GM21576 (cell line): ENCODE measurements at regions not wholly inside any gene's neighbourhood (a gene's known extent, or its start where the extent isn't known, plus 50 kb on each side); places are given as distances from the start of the nearest gene placed in this dataset.
"Not testable (repeated sequence)": the region's sequence is repeated elsewhere in the genome, so short reads cannot be mapped to it uniquely, and the experiment has no call there.

ENCODE experiments used
- ATAC-seq: cut with Tn5 transposase; IDR thresholded peaks from one replicate; pipeline ENCODE4 v1.9.1; 2021; ENCODE audit warnings: mild to moderate bottlenecking, moderate library complexity; ENCODE audit not compliant: unreplicated experiment

DNA sequence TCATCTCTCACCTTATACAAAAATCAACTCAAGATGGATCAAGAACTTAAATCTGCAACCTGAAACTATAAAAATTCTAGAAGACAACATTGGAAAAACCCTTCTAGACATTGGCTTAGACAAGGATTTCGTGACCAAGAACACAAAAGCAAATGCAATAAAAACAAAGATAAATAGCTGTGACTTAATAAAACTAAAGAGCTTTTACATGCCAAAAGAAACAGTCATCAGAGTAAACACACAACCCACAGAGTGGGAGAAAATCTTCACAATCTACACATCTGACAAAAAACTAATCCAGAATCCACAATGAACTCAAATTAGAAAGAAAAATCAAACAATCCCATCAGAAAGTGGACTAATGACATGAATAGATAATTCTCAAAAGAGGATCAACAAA, 532.4 kb downstream of the KIF20B start:
- ATAC-seq = not testable (repeated sequence)

DNA sequence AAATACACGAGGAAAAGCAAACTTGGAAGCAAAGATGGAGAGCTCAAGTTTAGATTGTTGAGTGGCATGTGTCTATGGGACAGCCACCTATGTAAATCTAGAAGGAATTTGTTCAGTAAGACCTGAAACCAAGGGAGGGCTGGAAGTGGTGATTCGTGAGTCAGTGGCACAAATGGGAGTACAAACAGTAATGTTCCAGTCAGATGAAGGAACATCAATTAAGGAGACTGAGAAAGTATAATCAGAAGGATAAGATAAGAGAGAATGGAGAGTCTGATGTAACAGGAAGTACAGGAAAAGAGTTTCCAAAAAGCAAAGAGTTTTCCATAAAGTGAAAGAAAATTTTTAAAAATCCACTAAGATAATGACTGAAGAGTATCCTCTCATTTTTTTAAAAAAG, 544.2 kb downstream of the KIF20B start:
- no peak for ATAC-seq

DNA sequence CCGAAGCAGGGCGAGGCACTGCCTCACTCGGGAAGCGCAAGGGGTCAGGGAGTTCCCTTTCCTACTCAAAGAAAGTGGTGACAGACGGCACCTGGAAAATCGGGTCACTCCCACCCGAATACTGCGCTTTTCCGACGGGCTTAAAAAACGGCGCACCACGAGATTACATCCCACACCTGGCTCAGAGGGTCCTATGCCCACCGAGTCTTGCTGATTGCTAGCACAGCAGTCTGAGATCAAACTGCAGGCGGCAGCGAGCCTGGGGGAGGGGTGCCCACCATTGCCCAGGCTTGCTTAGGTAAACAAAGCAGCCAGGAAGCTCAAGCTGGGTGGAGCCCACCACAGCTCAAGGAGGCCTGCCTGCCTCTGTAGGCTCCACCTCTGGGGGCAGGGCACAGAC, 549.4 kb downstream of the KIF20B start:
- not testable (repeated sequence) for ATAC-seq

DNA sequence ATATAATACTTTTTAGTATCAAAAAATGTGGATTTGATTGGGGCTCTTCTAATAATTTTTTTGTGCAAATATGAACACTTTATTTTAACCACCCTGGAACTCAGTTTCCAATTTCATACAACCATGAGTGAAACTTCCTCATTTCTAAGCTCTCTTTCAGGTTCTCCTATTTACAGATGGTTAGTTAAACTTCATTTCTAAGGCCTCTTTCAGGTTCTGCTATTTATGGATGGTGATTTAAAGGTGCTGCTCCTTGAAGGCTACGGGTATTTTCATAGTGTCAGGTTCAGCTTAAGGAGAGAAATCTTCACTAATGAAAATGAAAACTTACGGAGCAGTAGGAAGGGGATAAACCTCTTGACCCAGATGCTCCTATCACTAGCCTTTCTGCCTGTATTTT, 568.3 kb downstream of the KIF20B start:
- no peak for ATAC-seq

DNA sequence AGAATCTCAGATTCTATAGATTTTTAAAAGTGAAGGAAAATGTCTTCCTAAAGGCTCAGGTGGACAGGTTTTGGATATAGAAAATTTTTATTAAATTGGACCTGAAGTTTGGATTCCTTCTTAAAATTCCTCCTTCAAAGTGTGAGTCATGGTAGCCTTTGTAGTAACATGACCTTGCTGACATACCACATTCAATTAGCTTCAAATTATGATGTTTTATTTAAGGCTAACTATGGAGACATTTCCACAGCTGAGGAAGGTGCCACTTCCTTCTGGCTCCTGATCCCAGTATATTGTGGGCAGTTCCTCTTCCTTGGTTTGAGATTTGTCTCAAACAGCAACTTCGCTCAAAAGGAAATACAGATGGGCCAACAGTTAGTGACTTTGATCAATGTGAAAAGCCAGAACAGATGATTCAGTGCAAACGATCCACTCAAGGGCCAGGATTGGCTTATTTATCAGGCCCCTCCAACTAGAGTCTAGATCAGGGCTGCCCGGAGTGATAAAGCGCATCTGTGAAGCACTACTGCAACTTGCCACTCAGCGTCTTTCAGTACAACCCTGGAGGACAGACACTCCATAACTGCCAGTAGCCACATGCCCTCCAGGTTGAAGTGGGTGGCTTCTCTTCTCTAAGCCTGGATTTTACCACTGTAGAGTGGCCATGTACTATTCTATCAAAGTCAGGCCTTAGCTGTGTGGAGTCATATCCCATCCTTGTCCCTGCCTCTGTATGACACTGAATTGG, 573.5 kb downstream of the KIF20B start:
- no peak for ATAC-seq

DNA sequence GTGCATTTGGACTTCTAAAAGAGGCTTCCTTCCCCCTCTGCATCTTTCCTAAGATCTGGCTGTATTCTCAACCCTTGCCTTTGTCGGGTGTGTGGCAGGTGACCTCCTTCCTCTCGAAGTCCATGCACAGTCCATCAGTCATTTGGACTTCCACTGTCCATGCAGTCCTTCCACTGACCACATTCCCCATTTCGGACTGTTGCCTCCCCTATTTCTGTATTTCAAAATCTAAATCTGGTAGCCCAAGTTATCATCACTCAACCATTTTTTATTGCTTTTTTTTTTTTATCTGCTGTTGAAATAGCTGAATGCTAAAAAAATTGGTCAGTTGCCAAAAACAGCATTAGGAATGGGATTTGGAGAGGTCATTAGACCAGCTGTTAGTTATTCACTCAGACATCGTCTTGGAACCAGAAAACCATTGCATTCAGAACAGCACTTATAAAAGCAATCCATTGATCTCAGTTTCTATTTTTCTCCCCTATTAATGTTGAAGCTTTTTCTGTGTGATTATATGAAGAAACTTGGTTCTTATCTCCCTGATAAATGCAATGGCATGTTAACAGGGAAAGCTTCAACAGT, 575.6 kb downstream of the KIF20B start:
- no peak for ATAC-seq

DNA sequence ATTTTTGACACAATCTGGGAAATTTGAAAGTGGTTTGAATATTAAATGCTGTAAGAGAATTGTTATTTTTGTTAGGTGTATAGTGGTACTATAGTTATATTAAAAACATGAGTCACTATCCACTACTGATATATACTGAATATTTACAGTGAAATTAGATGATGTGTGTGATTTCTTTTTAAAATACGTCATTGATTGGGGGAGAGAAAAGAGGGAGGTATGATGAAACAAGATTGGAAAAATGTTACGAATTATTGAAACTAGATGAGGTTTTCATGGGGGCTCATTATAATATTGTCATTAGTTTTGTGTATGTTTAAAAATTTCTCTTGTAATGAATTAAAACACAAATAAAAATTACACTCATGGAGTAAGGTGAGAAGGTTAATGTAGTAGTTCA, 571.4 kb downstream of the HTR7 start:
- ATAC-seq = no peak

DNA sequence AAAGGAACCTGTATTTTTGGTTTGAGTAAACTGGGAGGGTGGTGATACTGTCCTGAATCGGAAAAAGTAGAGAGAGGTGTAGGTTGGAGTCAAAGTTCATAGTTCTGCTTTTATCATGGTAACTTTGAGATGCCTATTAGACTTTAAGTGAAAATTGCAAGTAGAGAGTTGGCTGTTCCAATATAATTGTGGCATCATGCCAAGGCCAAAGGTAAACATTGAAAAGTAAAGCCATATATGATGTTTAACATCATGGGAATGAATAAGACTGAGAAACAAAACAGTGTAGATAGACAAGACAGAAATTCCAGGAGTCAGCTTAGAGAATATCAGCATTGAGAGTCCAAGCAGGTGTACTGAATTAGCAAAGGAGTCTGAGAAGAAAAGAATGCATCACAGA, 570.9 kb downstream of the HTR7 start:
- ATAC-seq = no peak

DNA sequence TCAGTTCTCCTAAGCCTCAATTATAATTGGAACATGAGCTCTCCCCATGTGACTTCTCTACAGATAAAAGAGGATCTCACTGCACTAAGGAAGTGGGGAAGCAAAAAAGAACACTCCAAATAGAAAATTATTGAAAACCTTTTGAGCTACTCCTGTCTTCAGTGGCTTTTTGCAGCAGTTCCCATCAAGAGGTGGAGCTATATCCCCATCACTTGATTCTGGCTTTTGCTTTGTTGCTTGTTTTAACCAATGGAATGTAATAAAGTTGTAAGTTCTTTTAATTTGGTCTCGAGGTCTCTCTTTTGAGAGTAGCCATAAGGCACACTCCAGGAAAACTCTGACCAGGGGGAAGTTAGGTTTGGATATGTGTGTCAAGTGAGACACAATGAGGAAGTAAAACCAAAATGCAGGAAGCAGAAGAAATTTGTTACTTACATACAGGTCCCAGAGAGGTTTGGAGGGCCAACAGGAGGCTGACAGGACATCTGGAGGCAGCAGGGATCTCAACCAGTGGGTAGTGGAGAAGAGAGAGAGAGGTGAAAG, 569.4 kb downstream of the HTR7 start:
- no peak for ATAC-seq

DNA sequence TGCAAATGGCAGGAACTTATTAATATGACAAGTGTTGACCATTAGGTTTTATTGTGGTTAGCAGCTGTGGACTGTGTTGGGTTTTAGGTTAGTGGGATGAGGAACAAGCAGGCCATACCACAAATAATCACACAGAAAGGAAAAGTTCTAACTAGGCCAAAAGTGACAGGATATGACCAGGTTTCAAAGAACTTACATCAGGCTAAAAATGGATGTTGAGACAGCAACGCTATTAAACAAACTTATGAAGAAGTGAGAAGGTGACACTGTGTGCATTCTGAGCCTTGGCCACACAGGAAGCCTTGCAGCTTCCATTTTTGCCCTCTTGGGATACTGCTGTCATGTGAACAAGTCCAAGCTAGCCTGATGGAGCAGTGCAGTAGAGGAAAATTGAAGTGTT, 568.8 kb downstream of the HTR7 start:
- no peak for ATAC-seq

DNA sequence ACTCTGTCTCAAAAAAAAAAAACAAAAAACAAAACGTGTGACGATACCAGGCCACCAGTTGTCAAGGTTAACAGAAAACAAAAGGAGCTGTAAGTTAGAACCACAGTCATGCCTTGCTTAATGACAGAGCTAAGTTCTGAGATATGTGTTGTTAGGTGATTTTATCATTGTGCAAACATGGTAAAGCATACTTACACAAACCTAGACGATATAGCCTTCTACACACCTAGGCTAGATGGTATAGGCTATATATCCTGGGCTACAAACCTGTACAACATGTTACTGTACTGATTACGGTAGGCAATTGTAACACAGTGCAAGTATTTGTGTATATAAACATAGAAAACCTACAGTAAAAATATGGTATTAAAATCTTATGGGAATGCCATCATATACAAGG, 564.2 kb downstream of the HTR7 start:
- ATAC-seq = no peak

DNA sequence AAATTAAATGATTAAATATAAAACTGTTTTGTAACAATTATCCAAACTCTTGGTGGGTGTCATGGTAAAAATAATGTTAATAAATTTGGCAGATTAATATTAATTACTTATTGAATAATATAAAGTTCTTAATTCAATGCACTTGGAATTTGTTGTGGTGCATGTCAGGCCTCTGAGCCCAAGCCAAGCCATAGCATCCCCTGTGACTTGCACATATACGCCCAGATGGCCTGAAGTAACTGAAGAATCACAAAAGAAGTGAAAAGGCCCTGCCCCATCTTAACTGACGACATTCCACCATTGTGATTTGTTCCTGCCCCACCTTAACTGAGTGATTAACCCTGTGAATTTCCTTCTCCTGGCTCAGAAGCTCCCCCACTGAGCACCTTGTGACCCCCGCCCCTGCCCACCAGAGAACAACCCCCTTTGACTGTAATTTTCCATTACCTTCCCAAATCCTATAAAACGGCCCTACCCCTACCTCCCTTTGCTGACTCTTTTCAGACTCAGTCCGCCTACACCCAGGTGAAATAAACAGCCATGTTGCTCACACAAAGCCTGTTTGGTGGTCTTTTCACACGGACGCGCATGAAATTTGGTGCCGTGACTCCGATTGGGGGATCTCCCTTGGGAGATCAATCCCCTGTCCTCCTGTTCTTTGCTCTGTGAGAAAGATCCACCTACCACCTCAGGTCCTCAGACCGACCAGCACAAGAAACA, 562.9 kb downstream of the HTR7 start:
- ATAC-seq = not testable (repeated sequence)

DNA sequence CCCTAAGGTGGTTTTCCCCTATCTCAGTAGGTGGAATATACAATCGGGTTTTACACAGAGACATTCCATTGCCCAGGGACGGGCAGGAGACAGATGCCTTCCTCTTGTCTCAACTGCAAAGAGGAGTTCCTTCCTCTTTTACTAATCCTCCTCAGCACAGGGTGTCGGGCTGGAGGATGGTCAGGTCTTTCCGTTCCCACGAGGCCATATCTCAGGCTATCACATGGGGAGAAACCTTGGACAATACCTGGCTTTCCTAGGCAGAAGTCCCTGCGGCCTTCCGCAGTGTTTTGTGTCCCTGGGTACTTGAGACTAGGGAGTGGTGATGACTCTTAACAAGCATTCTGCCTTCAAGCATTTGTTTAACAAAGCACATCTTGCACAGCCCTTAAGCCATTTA, 555.8 kb downstream of the HTR7 start:
- ATAC-seq = not testable (repeated sequence)

DNA sequence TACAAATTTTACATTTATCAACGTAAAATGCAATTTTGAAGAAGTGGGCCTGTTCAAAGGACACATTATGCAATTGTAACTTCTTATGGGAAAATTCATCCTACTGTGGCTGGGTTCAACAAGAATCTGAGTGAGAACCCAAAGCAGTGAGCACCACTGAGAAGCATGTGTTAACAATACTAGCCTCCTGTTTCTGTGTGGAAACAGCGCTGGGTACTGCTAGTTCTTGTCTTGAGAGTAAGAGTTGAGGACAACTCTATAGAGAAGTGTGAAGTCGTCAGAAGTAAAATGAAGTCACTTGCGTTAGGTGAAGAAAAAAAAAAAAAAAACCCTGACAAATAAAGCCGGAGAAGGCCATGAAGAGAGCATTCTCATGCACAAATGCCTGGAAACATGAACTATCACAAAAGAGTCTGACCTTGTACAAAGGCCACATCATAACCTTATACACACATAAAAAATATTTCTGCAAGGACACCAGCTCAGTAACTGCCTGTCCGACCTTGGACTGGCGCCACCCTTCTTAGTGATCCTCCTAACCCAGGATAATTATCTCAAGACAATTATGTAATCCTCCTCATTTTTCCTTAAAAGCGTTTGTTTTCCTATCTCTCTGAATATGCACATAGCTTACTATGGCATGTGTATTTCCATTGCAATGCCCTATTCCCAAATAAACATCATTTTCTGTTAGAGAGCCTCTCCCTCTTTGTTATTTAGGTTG, 554.9 kb downstream of the HTR7 start:
- no peak for ATAC-seq

DNA sequence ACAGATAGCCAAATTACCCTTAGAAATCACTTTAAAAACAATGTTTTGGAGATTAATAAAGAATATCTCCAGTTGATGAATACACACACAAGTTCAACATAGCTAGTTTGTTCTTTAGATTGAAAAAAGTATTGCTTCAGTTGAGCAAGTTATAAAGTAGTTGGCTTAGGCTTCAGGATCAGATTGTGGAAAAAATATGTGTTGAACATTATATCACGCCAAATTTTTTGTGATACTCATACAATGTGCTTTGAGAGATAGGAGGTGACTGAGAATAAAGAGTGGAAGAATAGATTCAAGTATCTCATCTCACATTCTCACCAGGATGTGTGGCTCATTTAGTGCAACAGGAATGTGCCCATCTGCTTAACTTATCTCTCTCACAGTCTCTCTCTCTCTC, 553.3 kb downstream of the HTR7 start:
- no peak for ATAC-seq

DNA sequence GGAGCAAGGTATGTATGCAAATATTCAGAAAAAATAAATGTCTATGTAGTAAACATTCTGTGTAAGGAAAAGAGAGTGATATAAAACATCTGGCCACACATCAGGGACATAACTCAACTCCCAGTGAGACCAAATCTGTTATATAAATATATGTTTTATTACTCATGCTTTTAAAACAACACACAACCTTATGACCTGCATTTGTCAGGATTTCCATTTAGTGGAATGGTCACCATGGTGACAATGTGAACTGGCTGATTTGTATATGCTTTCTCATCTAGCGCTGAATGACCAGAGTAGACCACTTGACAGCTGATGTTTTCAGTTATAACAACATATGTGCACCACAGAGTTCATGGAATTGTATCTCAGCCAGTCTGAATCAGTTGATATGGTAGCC, 551.7 kb downstream of the HTR7 start:
- no peak for ATAC-seq

DNA sequence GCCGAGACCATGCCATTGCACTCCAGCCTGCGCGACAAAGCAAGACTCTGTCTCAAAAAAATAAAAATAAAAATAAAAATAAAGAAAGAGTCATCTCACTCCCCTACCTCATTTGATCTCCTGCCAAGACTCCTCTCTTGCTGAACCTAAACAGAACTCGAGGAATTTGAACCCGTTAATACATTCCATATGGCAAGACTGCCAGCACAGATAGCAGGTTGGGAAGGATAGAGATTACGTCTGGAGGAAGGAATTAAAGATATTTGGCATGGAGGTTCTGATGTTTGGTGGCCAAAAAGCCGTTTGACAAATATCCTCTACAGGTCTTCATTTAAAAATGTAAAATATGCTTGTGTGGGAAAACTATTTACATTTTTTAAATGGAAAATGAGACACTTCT, 549.6 kb downstream of the HTR7 start:
- ATAC-seq = no peak

DNA sequence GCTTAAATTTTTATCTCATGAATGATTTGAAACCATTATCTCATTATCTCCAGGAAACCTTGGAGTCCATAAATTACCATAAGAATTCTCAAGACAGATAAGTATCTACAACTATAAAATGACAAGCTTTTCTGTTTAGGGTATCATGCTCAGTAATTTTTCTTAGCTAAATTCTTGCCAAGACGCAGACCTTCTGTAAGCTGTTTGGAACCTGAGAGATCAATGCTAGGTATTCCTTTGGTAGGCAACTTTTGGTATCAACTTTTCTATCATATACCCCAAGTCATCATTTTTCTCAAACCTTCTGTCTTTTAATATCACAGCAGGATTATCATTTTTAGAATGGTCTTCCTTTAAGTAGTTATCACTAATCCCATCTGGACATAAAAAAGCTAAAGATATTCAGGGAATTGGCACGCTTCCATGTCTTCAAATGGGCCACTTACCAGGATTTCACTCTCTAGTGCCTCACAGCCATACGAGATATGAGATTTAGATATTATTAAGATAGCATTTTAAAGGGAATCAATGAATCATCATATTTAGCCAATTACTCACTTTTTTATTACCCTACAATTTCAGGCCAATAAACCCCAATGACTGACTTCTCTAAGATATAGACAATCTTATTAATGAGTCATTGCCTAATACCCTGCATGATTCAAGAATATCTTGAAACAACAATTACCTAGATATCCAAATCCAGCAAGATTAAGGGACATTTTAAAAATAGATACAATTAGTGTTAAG, 544.1 kb downstream of the HTR7 start:
- ATAC-seq = no peak

DNA sequence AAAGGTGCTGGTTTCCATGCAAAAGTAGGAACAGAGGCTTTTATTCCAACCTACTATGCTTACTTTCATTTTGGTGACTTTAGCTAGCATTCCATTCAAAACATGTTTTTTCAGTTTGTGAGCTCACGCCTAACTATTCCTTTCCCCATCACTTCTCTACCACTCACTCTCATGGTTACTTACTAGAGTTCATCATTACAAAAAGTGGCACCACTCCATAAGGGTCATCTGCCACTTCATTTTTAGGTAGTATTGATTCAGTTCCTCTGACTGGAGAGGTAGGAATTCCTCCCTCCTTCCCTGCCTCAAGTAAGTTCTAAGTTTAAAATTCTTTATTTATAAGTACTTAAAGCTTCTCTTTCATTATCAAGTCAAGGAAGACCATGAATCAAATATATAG, 543.1 kb downstream of the HTR7 start:
- ATAC-seq = no peak

DNA sequence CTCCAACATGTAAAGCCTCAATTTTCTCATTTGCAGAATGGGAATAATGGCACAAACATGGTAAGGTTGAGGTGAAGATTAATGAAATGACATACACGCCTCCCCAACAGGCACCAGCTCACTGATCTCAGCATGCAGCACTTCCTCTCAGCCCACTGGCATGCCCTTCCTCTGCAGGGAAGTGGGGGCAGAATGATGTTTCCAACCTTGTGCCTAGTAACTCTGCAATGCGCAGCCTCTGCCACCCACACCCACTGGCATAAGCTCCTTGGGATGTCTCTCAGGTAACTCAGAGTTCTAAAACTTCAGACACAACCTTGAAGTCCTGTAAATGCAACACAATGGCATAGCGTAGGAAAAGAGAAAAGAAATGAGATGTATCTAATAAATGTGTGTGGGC, 540.7 kb downstream of the HTR7 start:
- no peak for ATAC-seq

DNA sequence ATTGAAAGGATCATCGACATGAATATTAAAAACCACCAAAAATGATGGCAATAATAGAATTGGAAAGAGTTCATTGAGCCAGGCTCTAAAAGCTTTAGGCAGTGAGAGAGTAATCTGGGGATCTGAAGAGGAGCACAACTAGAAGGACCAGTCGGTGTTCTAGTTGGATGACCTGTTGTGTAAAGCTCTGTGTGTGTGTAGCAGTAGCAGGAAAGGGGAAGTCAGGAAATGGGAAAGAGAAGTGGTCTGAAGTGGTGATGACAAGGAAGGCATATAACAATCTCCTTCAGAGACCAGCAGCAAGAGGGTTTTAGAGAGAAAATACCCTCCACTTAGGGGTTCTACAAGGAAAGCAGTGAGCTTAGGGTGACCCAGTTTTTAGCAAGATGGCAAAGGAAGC, 539.2 kb downstream of the HTR7 start:
- no peak for ATAC-seq
